Mammary epithelial cell (primary cell): ENCODE measurements at regions not wholly inside any gene's neighbourhood (a gene's known extent, or its start where the extent isn't known, plus 50 kb on each side); places are given as distances from the start of the nearest gene placed in this dataset.

Experiments
- EZH2 ChIP-seq: IDR thresholded peaks from 2 replicates; pipeline ENCODE4 v1.6.1; 2012; ENCODE audit warnings: low read length, inconsistent platforms, borderline replicate concordance
- TF ChIP-seq, protein P1 (sequence below), 2 donors: IDR thresholded peaks in 1 of 2; conservative IDR thresholded peaks in 1 of 2; 2 replicates each; pipeline ENCODE4 v1.5.1; 2011 to 2012; ENCODE audit warnings: inconsistent platforms in 2 of 2, low read length in 2 of 2, mild to moderate bottlenecking in 2 of 2, control low read depth in 1 of 2, low read depth in 1 of 2; ENCODE audit not compliant: insufficient read depth in 1 of 2; ENCODE audit errors: extremely low read depth in 1 of 2

DNA sequence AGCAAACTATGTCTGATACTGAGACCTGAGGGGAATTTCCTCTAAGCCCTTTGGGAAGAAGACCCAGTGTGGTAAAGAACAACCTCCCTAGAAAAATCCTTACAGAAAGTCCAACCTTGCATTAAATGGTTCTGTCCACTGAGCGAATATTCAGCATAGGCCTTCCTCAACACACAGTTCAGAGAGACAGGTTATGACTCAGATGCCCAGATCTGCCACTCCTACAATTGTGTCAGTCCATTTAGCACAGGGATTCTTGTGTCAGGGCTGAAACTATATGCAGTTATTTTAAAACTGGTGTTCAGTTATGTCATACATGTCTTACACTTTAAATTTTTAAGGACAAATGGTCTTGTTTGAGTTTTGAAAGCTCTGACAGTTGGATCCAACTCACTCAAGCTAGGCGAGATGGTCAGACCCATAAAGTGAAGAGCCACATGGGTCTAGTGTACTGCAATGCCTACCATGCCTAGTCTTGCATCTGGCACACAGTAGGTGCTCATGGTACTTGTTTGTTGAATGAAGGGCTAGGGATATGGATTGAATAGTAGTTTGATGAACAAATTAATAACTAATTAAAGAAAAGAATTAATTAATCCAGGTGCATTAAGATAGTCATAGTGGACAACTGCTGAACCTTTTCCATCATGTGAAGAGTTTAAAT, 207.5 kb upstream of the PWP1 start:
- TF ChIP-seq EZH2, result no peak
- TF ChIP-seq, protein P1, sequence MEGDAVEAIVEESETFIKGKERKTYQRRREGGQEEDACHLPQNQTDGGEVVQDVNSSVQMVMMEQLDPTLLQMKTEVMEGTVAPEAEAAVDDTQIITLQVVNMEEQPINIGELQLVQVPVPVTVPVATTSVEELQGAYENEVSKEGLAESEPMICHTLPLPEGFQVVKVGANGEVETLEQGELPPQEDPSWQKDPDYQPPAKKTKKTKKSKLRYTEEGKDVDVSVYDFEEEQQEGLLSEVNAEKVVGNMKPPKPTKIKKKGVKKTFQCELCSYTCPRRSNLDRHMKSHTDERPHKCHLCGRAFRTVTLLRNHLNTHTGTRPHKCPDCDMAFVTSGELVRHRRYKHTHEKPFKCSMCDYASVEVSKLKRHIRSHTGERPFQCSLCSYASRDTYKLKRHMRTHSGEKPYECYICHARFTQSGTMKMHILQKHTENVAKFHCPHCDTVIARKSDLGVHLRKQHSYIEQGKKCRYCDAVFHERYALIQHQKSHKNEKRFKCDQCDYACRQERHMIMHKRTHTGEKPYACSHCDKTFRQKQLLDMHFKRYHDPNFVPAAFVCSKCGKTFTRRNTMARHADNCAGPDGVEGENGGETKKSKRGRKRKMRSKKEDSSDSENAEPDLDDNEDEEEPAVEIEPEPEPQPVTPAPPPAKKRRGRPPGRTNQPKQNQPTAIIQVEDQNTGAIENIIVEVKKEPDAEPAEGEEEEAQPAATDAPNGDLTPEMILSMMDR (conservative IDR thresholded peaks at IDR 0.05 in 1 of 2, IDR thresholded peaks at IDR 0.05 in 1 of 2; ENCODE audit: extremely low read depth in 1 of 2, insufficient read depth in 1 of 2, low read depth in 1 of 2, low read length in 2 of 2), result no peak
